GM12878 (cell line): ENCODE measurements at regions not wholly inside any gene's neighbourhood (a gene's known extent, or its start where the extent isn't known, plus 50 kb on each side); places are given as distances from the start of the nearest gene placed in this dataset.

Experiments used
- ATAC-seq: fragments of 200-7000 bp; cut with Tn5 transposase; 3 replicates; pipeline ENCODE4 v1.9.1; 2020; ENCODE audit warnings: mild to moderate bottlenecking, moderate library complexity
- BruUV-seq: library from RNA; stranded (reverse); fragments of 400-500 nt; replicated peaks from 2 replicates; lab custom pipeline; 2021; lab: Mats Ljungman, UMichigan
- CTCF ChIA-PET: fragments of 300-600 bp; sonication (Branson Sonifier 250); formaldehyde crosslinking; extraction: SDS; loops from one replicate; lab custom pipeline; 2021; ENCODE audit warnings: inconsistent platforms; lab: Yijun Ruan, JAX
- POLR2A ChIA-PET: fragments of 350-600 bp; formaldehyde crosslinking; extraction: SDS; loops from one replicate; lab custom pipeline; 2021; ENCODE audit warnings: inconsistent platforms; lab: Charles Lee
- RAD21 ChIA-PET: fragments of 300-600 bp; sonication (Branson Sonifier 250); formaldehyde crosslinking; loops from one replicate; lab custom pipeline; 2023; ENCODE audit warnings: antibody characterized with exemption; ENCODE audit not compliant: unreplicated experiment; lab: Charles Lee
- SMC1A ChIA-PET: fragments of 300-600 bp; sonication (Branson Sonifier 250); formaldehyde crosslinking; loops from one replicate; lab custom pipeline; 2023; ENCODE audit not compliant: unreplicated experiment, uncharacterized antibody; lab: Charles Lee
- DNase-seq: peaks from one replicate; pipeline ENCODE4 v3.0.0-alpha.2; 2011; ENCODE audit warnings: low read depth, low spot score
- FAIRE-seq: peaks from 3 replicates; lab custom pipeline; 2011; peaks lifted over from hg19 to GRCh38; lab: Jason Lieb, UNC
- H2AFZ ChIP-seq: 2 replicates; pipeline ENCODE4 v1.6.0; 2011; ENCODE audit warnings: low read depth, low read length, control low read depth; ENCODE audit not compliant: control insufficient read depth
- H3K27ac ChIP-seq: 2 replicates; pipeline ENCODE4 v1.5.1; 2011; ENCODE audit warnings: control low read depth; ENCODE audit not compliant: control insufficient read depth, insufficient read depth
- H3K27me3 ChIP-seq, 2 experiments: replicated peaks in 1 of 2; 2 replicates each; pipeline versions ENCODE4 v1.6.0 to v1.6.1; 2011; ENCODE audit warnings: low read length in 1 of 2; ENCODE audit not compliant: control insufficient read depth in 2 of 2, insufficient read depth in 2 of 2
- H3K36me3 ChIP-seq, 2 experiments: 2 replicates each; pipeline ENCODE4 v1.5.1; 2011; ENCODE audit warnings: low read length in 1 of 2; ENCODE audit not compliant: control insufficient read depth in 2 of 2, insufficient read depth in 2 of 2
- H3K4me1 ChIP-seq: 2 replicates; pipeline ENCODE4 v1.6.1; 2011; ENCODE audit warnings: mild to moderate bottlenecking, low read length, moderate library complexity, mixed read lengths; ENCODE audit not compliant: control insufficient read depth, insufficient read depth
- H3K4me2 ChIP-seq: 2 replicates; pipeline ENCODE4 v1.6.0; 2011; ENCODE audit warnings: control low read depth; ENCODE audit not compliant: control insufficient read depth, insufficient read depth
- H3K4me3 ChIP-seq: fragments of 200-600 bp; sonication (generic); 2 replicates; pipeline ENCODE4 v1.5.1; 2016
- H3K79me2 ChIP-seq: 2 replicates; pipeline ENCODE4 v1.6.0; 2011; ENCODE audit warnings: low read length; ENCODE audit not compliant: control insufficient read depth, insufficient read depth
- H3K9ac ChIP-seq: 2 replicates; pipeline ENCODE4 v1.8.0; 2011; ENCODE audit warnings: low read length, control low read depth, mixed read lengths; ENCODE audit not compliant: control insufficient read depth, insufficient read depth
- H3K9me3 ChIP-seq: replicated peaks from 3 replicates; pipeline ENCODE4 v1.5.1; 2011; ENCODE audit warnings: mild to moderate bottlenecking, low read length; ENCODE audit not compliant: control insufficient read depth, insufficient read depth
- H4K20me1 ChIP-seq: 2 replicates; pipeline ENCODE4 v1.6.0; 2011; ENCODE audit not compliant: control insufficient read depth, insufficient read depth
- ATF7 ChIP-seq: fragments of 450-650 bp; IDR thresholded peaks from 2 replicates; pipeline ENCODE4 v1.6.1; 2016; ENCODE audit warnings: low read depth, mild to moderate bottlenecking
- CHD4 ChIP-seq: fragments of 200-600 bp; sonication (generic); IDR thresholded peaks from 2 replicates; pipeline ENCODE4 v1.6.1; 2016; ENCODE audit warnings: mild to moderate bottlenecking
- HCFC1 ChIP-seq: fragments of 150-350 bp; IDR thresholded peaks from 2 replicates; pipeline ENCODE4 v1.6.1; 2014; ENCODE audit warnings: low read length
- PBX3 ChIP-seq: IDR thresholded peaks from 2 replicates; pipeline ENCODE4 v1.6.1; 2011; ENCODE audit warnings: mild to moderate bottlenecking, low read depth, low read length, moderate library complexity; ENCODE audit not compliant: insufficient replicate concordance
- RCOR1 ChIP-seq: conservative IDR thresholded peaks from 2 replicates; pipeline ENCODE4 v1.6.1; 2012; ENCODE audit warnings: low read depth, low read length, improper control_type of control experiment
- SMAD1 ChIP-seq: fragments of 450-650 bp; IDR thresholded peaks from 2 replicates; pipeline ENCODE4 v1.6.1; 2018; ENCODE audit warnings: mild to moderate bottlenecking, low read depth; ENCODE audit not compliant: partially characterized antibody
- SPI1 ChIP-seq: IDR thresholded peaks from 2 replicates; pipeline ENCODE4 v1.6.1; 2011; ENCODE audit warnings: low read depth, mild to moderate bottlenecking, low read length, moderate library complexity, borderline replicate concordance; ENCODE audit not compliant: insufficient read depth
- TCF12 ChIP-seq: IDR thresholded peaks from 2 replicates; pipeline ENCODE4 v1.6.1; 2011; ENCODE audit warnings: low read depth, mild to moderate bottlenecking, low read length
- ZNF622 ChIP-seq: fragments of 450-650 bp; IDR thresholded peaks from 2 replicates; pipeline ENCODE4 v1.6.1; 2017; ENCODE audit warnings: mild to moderate bottlenecking, inconsistent platforms
- WGBS: methylation state at CpG from one replicate; pipeline ENCODE4 v1.1.6; 2016; ENCODE audit warnings: low lambda C conversion rate; ENCODE audit not compliant: insufficient replicate concordance, insufficient coverage; ENCODE audit errors: missing lambda C conversion rate; 5-methylcytosine and 5-hydroxymethylcytosine counted together
- in situ Hi-C: fragments of 300-500 bp; cut with MboI; formaldehyde crosslinking; loops from 9 replicates; pipeline ENCODE4 v1.14.3; 2018; ENCODE audit warnings: mixed read lengths
- intact Hi-C: fragments of 100-400 bp; cut with micrococcal nuclease; formaldehyde crosslinking; loops from one replicate; pipeline ENCODE4 v1.14.2; 2022; ENCODE audit not compliant: unreplicated experiment
- TF ChIP-seq, protein P1 (sequence below): IDR thresholded peaks from 2 replicates; pipeline ENCODE4 v1.6.1; 2012; ENCODE audit warnings: low read length, inconsistent platforms

DNA sequence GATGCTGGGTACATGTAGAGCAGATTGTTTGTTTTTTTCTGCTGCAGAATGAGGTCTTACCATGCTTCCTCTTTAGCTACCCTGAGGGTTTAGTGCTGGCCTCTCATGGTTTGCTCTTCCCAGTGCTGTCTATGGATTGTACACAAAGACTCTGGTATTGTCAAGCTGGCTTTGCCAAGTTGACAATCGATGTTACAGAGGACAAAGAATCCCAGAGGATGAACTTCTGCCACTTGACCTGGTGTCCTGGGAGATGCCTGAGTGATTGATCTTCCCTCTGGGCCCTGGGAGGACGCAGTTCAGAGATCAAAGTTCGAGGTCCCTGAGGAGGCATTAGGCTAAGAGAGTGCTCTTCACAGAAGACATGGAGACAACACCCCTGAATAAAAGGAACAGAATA, 865.4 kb downstream of the CCSER2 start:
- no peaks in the 10 kb centered on the region for H3K4me1 ChIP-seq
- H3K4me2 ChIP-seq, result no peak overlapping the region
- no peak overlapping the region for H2AFZ ChIP-seq
- ATAC-seq (no peak), DNase-seq (no peak)
- no peaks in the 10 kb centered on the region for H3K9me3 ChIP-seq
- H3K27ac ChIP-seq, result no peak overlapping the region
- ChIA-PET RAD21 (no interaction called here), SMC1A (interaction anchor here (1.1 kb wide), 1 partner anchor 16 kb away, joined by 3 read pairs; no protein-coding TSS in a partner anchor)
- no TSS peak for BruUV-seq
- TF ChIP-seq TCF12, result no peak
- no peak for TF ChIP-seq ZNF622
- no peak for TF ChIP-seq SMAD1
- no peak for TF ChIP-seq PBX3
- TF ChIP-seq CHD4, result no peak
- TF ChIP-seq ATF7, result no peak
- no peak for TF ChIP-seq RCOR1
- TF ChIP-seq HCFC1, result no peak
- no peak for TF ChIP-seq SPI1
- TF ChIP-seq, protein P1, sequence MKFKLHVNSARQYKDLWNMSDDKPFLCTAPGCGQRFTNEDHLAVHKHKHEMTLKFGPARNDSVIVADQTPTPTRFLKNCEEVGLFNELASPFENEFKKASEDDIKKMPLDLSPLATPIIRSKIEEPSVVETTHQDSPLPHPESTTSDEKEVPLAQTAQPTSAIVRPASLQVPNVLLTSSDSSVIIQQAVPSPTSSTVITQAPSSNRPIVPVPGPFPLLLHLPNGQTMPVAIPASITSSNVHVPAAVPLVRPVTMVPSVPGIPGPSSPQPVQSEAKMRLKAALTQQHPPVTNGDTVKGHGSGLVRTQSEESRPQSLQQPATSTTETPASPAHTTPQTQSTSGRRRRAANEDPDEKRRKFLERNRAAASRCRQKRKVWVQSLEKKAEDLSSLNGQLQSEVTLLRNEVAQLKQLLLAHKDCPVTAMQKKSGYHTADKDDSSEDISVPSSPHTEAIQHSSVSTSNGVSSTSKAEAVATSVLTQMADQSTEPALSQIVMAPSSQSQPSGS, result no peak
- TF ChIP-seq, all 136 proteins: peak for 0
- H4K20me1 ChIP-seq, result no peaks in the 10 kb centered on the region
- ChIA-PET POLR2A (no interaction called here), CTCF (no interaction called here)
- FAIRE-seq, result no peak
- H3K36me3 ChIP-seq, result no peaks in the 10 kb centered on the region
- in situ Hi-C loops (no loop called here), intact Hi-C loops (no loop called here)
- no peaks in the 10 kb centered on the region; a peak in 1 of 4 replicates for H3K27me3 ChIP-seq
- no peak overlapping the region for H3K4me3 ChIP-seq
- WGBS, result 2% methylated on average over 3 of the region's 3 CpGs
- no peak overlapping the region for H3K9ac ChIP-seq
- no peaks in the 10 kb centered on the region for H3K79me2 ChIP-seq
